NCI-H187 treated with DMSO at 0.1 percent for 48 hours (cell line): ENCODE measurements at regions not wholly inside any gene's neighbourhood (a gene's known extent, or its start where the extent isn't known, plus 50 kb on each side); places are given as distances from the start of the nearest gene placed in this dataset.

Experiments used
- DNase-seq: peaks from one replicate; lab custom pipeline; 2025; lab: John Stamatoyannopoulos, UW

DNA sequence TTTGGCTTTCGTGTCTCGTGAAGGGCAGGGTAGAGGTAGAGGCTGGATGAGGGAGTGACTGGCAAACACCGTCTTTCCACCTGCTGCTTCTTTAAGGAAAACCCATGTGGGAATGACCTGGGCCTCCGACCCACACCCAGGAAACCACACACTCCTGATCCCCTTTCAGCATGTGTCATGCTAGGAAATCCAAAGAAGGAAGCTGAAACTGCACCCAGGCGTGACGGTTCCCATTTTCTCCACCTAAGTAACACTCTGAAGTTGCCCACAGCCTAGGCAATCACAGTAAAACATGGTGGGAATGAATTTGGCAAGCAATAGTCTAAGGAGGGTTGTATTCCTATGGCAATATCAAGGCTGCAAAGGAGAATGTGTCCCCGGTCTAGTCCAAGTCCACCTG is 538.4 kb upstream of the NOX3 start:
- peak; percentile 4 for DNase-seq

DNA sequence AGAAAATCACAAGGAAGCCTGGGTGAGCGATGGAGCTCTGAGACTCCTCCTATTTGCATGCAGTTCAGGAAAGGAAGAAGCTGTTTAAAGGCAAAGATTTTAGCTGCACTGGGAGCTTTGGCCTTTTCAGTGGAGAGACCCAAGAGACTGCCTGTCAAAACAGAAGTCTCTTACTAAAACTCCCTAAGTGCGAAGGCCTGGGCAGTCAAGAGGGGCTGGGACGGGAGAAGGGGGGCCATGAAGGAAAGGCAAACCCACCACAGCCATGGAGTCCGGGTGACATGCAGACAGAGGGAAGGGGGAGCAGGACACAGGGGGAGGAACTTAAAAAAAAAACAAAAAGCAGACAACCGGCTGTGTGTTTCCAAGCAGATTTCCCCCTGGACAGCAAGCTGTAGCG is 537.6 kb upstream of the NOX3 start:
- DNase-seq = no peak

DNA sequence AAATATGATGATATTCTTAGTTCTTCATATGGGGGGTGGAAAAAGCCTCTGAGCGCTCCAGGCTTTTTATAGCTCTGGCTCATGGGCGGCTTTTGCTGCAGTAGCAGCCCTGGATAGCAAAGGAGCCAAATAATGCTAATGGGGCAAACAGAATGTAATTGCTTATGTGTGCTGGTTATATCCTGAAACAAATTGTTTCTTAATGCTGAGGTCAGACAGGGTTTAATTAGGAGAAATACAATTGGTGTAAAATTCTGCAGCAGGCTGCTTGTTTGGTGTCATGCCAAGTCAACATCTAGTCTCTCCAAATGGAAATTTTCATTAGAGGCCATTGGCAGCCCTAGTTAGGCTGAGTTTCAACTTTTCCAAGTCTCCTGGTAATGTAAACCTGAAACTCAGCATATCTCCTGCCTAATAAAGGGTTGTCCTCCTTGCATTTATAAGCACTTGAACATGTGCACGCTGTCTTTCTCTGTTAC is 530.1 kb upstream of the NOX3 start:
- DNase-seq = no peak

DNA sequence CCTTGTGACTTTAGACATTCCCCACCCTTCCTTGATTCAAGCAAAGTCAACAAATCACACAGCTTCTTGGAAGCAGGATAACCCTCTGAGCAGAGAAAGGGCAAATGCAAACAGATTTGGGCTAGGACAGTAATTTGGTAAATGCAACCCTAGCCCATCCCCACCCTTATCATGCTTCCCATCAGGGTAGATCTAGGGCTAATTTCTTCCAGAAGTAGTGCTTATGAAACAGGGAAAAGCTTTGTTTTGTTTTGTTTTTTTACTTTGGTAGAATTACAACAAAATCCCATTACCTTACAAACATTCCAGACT is 525.1 kb upstream of the NOX3 start:
- DNase-seq = no peak

DNA sequence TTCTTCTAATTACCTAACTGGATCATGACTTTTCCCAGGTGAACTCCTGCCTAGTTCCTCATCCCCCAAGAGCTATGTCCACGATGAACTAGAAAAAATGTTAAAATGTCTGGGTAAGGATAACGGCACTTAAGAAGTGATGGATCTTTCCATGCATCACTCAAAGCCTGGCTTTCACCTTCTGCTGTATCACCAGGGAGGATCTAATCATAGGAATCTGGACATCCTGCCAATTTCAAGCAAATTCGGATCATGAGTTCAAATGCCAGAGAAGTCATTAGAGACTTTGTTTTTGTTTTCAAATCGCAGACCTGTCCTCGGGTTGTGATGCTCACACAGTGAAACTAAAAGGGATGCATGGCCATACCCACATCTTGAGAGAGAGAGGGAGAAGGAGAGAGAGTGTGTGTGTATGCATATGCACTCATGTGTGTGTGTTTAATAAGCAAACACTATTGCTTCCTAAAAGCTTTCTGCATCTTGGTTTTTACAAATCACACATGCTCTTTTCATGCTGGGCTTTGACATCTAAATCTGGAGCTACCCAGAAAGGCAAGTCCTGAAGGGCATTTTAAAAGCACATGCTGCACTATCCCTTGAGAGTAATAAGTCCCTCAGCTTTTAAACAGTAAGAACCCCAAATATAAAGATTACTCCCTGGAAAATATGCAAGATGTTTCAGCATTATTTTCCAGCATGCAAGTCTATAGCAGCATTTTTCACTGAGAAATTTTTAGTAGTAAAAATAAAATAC is 524.6 kb upstream of the NOX3 start:
- no peak for DNase-seq

DNA sequence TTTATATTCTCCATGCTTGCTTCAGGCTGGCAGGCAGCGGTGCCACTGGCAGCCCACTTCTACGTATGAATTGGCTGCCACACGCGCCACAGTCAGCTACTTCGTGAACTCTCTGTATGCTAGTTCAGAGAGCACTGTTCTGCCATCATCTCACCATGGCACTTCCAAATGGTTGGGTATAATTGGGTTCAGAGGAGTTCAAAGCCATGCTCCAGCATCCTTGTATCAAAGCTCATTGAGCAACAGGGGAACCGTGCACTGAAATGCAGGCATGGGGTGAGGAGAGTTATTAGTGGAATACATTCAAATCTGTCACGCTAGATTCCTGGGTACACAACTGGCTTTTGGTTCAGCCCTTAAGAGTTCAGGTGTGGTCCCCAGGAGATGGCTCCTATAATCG is 519.9 kb upstream of the NOX3 start:
- no peak for DNase-seq

DNA sequence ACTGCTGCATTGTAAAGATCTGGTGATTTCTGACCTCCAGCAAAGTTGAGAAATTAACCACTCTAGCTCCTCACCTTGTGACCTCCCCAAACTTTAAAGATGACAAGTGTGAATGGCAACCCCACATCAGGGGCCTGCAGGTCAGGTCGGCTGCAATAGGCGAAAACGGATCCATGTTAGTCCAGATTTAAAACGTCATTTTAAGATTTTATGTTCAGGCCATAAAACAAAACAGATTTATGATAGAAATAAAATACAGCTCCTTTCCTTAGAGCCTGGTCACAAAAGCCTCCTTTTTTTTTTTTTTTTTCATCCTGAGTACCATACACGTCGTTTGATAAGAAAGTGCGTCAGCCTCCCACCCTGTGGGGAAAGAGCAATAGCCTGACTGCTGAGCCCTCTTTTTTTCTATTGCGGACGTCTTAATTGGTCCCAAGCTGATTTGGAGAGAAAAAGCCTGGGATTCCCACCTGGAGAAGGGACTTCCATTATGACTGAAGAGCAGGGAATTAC is 519.2 kb upstream of the NOX3 start:
- no peak for DNase-seq

DNA sequence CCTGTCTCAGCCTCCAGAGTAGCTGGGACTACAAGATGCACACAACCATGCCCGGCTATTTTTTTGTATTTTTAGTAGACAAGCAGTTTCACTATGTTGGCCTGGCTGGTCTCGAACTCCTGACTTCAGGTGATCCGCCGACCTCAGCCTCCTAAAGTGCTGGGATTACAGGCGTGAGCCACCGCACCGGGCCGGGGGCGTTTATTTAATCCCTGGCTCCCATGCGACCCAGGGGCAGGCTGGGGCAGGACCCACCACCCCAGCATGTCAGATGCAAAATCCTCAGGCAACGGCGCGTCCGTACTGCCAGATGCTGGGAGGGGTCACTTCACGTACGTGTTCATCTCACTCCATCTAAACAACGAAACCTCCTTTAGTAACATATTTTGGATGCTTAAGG is 518.7 kb upstream of the NOX3 start:
- no peak for DNase-seq

DNA sequence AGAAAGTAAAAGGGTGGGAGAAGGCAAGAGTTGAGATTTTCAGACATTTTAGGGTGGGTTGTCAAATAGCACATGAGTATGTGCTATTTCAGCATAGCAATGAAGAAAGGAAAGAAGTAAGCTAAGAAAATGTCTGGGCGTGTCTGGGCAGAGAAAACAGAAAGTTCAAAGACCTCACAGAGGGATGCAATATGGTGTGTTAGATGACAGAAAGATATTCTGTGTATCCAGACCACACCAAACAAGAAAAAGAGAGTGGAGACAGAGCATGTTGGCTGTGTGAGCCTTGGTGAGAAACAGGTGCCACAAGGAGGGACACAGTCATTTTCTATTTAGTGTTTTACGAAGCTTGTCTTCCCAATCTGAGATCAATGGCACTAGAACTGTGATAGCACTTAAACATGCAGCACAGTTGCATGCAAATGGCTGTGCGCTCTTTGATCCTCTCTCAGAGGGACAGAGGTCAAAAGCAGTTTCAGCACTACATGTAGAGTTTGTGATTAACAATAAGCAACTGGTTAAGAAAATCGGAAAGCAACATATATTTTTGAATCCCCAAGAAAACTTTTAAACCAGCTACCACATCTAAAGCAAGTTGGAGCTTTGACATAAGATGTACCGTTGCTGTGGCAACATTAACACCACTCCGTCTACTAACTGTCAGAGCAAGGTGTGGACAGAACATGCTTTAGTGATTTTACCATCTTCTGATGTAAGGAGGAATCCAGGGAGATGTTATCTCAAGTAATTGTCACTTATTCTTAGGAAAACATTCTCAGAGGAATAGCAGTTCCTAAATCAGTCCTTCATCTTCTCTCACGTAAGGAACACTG is 515.5 kb upstream of the NOX3 start:
- DNase-seq = no peak

DNA sequence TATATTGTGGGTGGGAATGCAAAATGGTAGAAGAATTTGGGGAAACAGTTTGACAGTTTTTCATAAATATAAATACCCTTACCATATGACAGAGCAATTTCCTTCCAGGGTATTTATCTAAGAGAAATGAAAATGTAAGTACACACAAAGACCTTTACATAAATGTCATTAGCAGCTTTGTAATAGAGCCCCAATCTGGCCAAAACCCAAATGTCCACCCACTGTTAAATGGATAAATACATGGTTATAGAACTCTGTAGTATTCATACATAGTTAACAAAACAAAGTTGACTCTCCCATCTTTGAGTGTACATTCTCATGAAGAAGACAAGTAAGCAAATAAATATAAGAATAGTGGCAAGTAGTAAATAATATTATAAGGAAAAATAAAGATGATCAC is 514.8 kb upstream of the NOX3 start:
- DNase-seq = no peak

DNA sequence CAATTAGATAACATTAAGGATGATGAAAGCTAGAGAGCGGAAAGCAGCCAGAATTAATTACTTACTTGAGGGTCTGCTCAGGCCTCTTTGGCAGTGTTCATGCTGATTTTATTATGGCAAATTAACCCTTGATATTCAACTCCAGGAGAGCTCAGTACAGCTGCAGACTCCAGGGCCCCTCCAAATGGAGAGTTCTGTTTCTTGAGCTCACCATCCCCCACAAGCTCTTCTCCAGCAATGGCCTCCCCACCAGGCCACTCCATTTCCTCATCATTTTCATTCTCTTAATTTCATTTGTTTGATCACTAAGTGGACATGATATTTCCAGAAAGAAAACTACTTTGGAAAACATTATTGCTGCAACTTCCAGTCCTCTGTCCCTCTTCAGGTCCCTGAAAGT is 513.3 kb upstream of the NOX3 start:
- DNase-seq = no peak

DNA sequence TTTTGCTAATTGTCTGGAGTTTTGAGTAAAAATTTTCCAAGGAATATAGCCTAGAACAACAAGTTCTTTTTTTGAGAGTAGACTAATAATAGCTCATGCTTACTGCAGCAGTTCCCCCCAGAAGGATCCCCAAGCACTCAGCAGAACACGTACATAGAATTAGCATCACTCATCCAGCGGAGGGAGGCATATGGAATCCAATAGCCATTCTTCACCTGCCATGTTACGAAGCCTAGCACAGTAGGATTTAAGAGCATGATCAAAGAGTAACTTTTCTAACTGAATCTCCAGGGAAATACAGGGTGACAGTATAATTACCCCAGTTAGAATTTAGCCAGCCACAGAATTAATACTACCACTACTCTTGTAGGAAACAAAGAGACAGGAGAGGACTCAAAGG is 511.7 kb upstream of the NOX3 start:
- DNase-seq = no peak

DNA sequence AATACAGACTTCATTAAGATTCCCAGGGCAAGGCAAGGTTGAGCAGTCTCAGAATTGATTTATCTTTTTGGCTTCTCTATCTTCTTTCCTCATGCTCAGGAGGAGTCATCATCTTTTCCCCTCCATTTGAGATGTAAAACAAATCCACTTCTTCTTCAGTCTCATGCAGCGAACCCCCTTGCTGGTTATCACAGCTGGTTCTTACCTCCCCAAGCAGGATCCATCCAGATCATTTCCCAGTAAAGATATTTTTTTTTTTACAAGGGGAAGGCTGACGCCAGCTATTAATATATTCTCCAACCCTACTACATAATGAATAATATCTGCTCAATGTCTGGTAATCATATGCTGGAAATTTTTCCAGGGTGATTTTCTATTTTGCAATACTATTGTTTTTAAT is 508.9 kb upstream of the NOX3 start:
- no peak for DNase-seq

DNA sequence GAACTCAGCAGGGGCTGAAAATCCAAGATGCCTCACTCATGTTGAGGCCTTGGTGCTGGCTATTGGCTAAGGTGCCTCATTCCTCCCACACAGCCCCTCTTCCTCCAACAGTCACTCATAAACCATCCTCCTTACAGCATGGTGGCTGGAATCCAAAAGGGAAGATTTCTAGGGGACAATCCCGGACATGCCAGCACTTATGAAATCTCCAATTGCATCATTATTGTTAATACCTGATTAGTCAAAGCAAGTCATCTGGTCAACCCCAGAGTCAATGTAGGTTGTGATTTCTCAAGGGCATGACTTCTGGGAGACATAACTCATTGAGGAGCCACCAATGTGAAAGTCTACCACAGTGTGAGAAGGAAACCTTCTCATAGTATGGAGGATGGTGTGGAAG is 506.6 kb upstream of the NOX3 start:
- no peak for DNase-seq

DNA sequence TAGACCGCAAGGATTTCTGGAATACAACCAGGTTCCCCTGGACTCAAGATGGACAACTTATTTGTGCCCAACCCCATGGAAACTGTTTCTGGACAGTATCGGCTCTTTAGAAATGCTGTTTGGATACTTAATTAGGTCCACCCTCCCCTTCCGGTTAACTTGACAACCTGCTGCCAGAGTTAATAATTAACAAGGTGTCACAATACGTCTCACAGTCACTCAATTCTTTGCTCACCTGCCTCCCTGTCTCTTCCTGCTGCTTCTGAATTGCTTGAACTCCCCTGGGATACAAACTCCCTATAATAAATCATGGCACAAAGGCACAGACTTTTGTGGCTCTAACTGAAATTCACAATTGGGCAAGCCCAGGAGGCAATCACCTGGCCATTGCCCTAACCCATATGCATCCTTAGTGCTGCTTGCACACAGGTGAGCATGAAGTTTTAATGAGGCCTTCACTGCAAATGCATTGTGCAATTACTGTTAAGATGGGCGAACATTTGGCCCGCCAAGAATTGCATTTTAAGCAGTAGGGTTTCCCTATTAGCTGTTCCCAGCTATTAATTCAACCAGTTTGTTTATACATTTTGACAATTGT is 504.4 kb upstream of the NOX3 start:
- DNase-seq = peak; percentile 25

DNA sequence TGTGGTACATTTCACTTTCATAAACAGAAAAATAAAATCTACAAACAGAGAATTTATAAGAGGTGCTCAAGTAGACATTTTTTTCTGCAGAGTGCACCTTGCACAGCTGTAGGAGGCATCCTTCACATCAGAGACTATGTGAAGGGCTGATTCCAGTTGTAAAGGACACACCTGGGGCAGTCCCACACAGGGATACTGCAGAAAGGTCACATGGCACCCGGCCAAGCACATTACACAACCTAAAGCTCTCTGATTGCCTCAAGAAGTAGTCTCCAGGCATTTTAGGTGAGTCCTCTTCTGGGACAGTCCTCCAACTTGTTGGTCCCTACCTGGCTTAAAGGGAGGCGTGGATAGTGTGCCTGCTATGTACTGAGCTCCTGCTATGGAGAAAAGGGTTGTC is 502.9 kb upstream of the NOX3 start:
- DNase-seq = no peak

DNA sequence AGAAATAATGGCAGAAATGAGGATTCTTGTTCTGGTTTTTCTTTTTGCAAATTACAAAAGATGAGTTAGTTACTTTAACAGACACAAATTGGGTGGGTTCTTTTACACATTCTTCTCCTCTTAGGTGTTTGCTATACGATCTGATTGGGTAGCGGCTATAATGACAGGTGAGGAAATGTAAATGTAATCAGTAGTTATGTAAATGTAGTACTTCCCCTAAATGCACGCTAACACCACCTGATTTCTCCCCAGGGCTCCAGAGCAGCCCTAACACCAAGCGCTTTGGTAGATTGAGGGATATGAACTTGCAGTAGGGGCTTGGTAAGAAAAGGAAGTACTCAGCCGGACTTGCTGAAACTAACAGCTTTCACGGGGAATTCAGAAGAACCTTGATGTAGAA is 499.4 kb upstream of the NOX3 start:
- no peak for DNase-seq

DNA sequence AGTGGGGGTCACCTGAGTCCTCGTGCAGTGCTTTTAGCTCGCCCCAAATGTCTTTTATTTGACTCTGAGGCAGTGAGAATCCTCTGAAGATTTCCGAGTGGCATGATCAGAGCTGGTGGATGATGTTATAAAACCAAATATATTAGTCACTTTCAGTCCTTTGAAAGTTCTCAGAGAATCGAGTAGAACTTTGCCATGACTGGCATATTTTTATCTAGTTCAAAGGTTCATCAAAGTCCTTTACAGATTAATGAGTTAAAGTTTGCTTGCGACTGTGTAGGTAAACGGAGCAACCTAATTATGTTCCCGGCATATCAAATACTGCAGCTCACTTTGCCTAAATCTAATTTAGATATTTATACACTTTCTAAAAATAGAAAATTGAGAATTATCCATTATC is 498.5 kb upstream of the NOX3 start:
- DNase-seq = no peak

DNA sequence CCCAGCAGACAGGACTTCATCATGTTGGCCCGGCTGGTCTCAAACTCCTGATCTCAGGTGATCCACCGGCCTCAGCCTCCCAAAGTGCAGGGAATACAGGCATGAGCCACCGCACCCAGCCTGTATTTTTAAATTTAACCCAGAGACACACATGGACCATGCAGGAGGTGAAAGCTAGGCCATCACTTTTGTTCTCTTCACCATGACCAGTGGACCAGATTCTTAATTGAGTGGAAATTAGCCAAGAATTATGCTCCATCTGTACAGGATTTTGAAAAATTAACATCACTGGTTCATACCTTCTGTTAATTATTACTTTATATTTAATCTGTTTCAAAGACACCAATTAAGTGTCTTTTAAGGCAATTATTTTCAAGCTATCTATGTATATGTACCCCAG is 493.6 kb upstream of the NOX3 start:
- no peak for DNase-seq

DNA sequence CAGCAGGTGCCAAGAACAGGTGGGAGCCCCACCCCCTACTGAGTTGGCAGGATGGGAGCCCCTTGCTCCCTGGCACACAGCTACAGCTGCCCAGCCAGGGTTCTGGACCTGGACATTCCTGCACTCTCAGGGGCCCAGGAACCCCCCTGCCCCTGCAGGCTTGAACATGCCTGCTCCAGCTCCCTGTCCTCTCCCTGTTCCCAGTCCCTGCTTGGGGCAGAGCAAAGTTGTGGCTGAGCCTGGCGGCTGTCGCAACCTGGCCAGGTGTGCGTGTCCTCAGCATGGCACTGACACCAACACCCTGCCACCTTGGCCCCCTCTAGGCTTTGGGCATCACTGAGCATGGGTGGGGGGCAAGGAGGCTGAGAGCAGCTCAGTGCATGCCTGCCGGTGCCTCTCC is 491.2 kb upstream of the NOX3 start:
- no peak for DNase-seq

DNA sequence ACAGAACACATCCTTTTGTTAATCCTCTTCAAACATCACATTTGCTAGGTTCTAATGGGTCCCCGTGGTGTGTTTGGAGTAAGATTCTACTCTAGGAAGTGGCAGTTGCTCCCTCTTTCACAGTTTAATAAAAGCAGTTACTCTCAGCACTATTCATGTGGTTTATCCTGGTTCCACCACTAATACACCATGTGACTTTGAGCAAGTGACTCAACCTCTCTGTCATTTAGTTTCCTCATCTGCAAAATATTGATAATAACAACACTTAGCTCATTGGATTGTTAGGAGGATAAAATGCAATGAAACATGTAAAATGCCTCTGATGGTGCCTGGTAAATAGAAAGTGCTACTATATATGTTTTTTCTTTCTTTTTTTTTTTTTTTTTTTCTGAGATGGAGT is 488.0 kb upstream of the NOX3 start:
- no peak for DNase-seq

DNA sequence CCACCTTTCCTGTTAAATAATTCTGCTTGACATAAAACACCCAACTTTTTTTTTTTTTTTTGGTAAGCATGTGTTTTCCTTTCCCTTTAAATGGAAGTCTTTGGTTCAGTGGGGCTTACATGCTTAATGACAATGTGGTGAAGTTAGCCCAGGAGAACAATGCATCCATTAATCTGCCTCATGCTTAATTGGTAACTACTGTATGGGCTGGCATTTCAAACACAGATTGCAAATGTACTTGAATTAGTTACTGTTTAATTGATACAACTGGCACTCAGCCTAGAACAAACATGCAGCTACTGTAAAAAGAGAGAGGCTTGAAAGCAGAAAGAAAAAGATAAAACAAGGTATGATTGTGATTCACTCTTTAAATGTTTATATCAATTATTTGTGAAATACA is 483.6 kb upstream of the NOX3 start:
- no peak for DNase-seq

DNA sequence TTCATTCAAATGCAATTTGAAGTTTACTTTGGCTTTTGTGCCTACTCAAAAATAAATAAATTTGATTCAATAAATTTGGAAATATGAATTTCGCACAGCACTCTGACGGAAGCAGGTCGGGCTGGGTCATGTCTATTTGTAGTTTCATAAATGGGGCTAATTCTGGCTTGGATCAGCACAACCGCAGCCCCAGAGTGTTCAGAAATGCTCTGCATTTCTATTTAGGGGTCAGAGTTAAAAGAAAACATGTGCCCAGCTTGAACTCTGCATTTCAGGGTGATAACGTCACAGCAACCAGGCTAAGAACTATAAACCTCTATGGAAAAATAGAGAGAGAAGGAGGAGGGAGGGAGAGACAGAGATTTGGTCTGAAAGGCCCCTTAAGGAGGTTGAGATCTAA is 480.9 kb upstream of the NOX3 start:
- DNase-seq = no peak
